Middle frontal gyrus (tissue), 1 donor: ENCODE measurements at regions not wholly inside any gene's neighbourhood (a gene's known extent, or its start where the extent isn't known, plus 50 kb on each side); places are given as distances from the start of the nearest gene placed in this dataset.

ENCODE experiments used
- DNase-seq: peaks from one replicate; pipeline ENCODE4 v3.0.0-alpha.2; 2015; ENCODE audit warnings: low spot score; ENCODE audit errors: extremely low spot score

DNA sequence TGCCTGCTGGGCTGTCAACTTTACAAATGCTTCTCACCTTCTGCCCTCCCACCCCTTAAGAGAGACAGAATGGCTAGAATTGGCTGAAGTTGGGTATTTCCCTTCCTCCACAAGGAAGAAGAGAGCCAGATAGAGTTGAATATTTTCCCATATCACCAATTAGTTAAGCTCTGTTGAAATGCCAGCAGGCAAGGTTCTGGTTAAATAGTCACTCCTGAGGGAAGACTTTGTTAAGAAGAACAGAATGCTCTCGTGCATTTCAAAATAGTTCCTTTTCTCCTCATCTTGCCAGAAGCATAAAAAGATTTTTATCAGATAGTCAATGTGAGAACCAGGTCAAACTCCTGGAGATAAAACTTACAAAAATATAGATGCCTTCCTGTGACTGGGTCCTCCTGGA is 2857.0 kb upstream of the PCDH20 start:
- no peak for DNase-seq

DNA sequence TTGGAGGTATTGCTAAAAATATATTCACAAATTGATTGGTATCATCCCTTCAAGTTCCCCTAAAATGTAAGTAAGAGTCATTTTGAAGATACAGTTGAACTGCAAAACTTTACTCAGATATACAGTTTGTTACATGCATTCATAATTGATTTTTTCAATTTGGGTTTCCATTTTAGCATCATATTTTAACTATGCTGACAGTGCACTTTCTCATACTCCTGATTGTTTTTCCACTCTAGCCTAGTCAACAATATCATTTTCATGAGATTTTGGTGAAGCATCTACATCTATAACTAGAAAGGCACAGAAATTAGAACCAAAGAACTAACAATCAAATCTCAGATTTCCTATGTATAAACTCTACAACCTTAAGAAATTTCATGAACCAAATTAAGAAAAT is 2850.4 kb upstream of the PCDH20 start:
- no peak for DNase-seq

DNA sequence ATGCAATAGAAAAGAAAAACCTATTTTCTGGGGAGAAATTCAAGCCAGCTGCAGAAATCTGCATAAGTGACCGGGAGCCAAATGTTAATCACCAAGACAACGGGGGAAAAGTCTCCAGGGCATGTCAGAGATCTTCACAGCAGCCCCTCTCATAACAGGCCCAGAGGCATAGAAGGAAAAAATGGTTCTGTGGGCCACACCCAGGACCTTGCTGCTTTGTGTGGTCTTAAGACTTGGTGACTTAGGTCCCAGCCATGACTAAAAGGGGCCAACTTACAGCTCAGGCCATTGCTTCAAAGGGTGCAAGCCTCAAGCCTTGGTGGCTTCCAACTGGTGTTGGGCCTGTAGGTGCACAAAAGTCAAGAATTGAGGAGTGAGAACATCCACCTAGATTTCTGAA is 2847.6 kb upstream of the PCDH20 start:
- DNase-seq: no peak

DNA sequence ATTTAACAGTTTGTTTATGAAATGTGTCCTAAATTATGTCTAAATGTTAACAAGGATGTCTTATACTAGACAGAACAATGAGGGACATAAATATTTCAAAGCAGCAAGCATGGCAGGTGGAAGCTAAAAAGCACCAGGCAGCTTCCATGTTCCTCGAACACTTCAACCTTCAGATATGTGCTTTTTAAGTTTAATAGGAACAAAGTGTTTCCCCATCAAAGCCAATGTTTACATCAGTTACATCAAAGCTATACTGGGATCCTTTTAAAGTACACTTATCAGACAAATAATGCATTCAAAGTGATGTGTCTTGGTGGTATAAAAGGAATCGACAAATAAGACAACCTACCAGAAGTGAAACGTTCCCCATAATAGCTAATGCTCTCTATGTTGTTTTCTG is 2841.1 kb upstream of the PCDH20 start:
- DNase-seq: no peak

DNA sequence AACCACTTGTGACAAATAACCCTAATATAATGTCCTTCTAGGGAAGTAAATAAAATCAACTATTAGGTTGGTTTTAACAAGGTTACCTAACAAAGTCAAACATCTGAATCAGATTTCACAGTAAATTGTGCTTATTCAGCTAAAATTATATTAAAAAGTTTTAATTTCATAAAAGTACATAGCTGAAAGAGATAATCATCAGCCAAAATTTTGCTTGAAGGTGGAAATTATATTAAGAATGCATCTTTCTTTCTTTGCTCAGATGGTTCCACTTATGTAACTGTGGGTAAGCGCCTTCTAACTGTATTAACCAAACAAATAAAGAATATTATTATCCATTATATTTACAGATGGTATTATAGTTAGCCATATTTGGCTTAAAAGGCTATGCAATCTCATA is 2840.3 kb upstream of the PCDH20 start:
- no peak for DNase-seq

DNA sequence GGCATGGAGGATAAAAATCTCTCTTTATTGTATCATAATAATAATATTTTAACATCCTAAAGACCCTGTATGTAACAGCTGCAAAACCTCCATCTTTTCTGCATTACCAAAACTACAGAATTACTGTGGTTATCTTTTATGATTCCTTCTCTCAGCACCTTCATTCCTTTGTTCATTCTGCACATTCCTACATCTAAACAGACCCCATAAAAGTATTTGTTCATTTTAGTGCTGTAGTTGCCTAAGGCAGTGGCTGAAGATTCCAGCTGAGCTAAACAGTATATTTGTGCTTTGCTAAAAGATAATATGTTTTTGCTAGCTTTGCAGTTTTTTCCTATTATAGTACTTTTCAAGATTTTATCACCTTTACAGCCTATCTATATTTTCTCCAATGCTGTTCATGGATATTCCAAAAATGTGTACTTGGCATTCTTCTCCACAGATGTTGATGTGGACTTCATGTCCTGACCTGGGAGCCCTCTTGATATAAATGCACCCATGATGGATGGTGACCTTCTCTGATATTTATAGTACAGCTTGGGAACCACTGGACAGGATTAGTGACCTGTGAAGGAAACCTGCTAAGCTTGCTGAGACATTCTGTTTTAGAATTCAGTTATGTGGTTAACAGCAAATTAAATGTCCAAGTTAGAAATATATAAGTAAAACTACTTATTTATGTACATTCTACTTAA is 2832.9 kb upstream of the PCDH20 start:
- no peak for DNase-seq

DNA sequence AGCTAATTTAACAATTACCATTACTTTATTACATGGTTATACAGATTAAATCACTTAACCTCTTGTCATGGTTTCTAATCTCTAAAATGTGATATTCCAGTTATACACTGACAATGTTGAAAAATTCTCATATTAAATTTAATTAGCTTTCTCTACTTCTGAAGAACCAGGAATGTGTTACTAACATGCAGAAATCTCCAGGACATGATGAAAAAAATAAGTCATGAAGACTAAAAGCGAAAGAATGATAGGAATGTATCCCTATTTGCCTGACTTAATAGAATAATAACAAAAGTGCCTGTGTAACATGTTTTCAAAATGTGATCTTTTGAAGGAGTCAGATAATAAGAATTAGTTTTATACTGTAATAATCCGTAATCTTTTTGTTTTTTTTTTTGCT is 2823.7 kb upstream of the PCDH20 start:
- DNase-seq: no peak

DNA sequence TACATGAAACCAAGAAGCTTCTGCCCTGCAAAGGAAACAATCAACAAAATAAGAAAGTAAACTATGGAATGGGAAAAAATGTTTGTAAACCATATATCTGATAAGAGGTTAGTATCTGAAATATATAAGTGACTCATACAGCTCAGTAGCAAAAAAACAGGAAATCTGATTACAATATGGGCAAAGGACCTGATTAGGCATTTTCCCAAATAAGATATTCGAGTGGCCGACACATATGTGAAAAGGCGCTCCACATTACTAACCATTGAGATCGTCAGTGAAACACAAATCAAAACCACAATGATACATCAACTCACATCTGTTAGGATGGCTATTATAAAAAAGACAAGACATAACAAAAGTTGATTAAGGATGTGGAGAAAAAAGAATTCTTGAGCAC is 2818.6 kb upstream of the PCDH20 start:
- DNase-seq: no peak

DNA sequence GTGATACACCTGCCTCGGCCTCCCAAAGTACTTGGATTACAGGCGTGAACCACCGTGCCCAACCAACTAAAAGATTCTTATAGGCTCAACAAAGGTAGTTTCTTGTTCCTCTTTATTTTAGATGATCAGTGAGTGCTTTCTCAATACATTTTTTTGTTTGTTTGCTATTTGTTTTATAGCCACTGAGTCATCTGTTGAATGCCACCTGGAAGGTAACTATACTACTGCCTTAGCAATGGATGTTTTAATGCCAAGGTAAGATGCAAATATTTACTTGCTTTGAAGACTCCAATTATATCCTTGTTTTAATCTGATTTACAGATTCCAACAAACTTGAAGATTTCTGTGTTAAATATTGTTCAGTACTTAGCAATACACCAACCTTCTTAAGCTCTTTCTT is 2807.4 kb upstream of the PCDH20 start:
- no peak for DNase-seq

DNA sequence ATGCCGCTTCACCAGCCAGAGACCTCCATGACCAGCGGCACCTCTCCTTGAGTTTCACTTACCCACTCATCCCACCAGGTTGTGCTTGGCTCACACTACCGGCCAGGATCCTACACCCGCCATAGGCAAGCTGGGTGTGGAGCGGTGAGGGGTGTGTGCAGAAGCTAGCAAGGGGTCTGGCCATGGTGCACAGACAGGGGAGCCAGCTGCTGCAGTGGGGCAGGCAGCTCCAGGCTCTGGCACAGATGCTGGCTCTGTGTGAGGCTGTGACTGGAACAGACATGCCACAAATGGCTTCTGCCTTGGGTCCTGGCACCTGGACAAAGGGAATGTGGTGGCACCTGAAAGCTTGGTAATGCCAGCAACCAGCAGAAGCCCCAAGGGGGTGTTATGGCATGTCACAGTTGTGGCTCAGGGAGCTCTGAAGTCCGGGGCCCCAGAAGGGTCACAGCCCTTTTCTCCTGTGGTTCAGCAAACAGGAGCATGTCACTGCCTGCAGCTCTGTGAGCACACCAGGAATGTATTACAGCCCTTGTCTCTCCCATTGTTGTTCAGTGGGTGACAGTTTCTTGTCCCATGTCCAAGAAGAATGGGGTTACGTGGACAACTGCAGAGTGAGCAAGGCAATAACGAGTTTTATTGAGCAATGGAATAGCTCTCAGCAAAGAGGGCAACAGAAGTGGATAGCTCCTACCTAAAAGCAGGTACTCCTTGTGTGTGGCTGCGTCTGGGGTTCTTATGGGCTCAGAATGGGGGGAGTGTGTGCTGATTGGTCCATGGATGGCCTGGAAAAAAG is 2791.0 kb upstream of the PCDH20 start:
- DNase-seq: no peak

DNA sequence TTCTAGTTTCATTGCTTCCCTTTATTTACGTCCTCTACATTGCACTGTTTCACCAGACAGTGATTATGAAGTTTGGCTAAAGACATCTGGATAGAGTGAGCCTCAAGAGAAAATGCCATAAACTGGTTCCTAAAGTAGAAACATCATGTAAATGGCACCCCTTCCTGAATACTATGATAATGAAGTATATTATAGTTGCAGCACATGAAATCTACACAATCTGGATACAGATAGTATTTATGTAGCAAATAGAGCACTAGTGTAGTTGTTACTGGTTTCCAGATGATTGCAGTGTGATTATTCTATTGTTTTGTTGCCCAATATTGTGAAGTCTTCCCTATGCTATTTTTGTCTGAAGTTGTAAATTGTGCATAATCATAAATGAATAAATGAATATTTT is 2786.9 kb upstream of the PCDH20 start:
- DNase-seq: no peak

DNA sequence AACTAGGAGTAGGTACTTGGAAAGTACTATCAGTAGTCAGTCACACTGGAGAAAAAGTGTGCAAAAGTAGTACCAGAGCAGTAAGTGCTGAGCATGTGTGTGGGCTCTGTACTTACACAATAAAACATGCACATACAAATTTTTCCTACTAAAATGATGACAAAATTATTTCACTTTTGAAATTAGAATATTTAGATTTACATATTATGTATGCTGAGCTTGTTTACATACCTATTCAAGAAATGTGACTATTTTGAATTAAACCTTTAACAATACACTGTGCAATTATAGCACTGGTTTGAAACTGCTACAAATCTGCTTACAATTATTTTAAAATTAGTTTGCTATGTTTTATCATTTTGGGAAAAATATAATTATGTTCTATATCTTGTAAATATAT is 2781.6 kb upstream of the PCDH20 start:
- DNase-seq: no peak

DNA sequence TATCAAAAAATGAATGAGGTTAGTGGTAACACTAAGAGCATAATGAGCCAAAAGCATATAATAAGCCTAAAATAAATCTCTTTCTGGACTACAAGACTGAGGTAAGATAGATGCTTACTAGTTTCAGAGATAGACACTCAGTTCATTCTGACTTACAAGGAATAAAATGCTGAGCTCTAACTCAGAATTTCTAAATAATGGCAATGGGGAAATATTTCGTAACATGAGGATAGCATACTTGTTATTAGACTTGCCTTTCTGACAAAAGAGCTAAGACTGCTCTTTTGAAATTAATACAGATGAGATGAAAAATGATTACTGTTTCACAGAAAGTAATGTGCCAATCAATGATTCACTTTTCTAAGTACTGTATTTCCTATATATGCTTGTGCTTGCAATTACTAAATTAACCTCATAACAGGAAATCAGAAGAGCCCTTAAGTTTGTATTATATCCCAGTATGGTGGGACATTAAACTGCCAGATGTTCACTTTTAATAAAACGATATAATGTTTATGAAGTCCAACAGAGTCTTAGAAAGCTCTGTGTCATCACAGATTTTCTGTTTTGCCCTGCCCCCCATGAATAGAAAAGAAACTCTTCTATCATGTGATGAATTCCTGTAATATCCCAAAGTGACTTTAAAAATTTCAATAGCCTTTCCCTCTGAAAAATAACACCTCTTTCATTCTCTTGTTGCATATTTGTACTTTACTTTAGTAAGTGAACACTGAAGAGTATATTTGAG is 2771.0 kb upstream of the PCDH20 start:
- DNase-seq: no peak

DNA sequence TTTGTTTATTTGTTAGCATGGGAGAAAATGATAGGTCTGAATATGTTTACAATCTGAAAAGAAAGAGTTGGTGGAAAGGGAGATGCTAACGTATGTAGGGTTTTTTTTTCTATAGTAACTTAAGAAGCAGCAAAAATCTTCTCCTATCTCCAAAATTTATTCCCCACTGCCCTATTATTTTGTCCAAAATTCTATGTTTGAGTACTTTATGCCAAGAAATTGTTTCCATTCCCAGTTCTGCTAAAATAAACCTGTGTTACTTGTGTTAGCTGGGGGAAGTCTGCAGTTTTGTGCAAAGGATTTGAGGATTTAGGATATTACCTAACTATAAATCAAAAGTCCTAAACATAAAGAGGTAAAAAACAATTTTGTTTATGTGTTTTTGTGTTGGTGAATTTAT is 2770.4 kb upstream of the PCDH20 start:
- no peak for DNase-seq

DNA sequence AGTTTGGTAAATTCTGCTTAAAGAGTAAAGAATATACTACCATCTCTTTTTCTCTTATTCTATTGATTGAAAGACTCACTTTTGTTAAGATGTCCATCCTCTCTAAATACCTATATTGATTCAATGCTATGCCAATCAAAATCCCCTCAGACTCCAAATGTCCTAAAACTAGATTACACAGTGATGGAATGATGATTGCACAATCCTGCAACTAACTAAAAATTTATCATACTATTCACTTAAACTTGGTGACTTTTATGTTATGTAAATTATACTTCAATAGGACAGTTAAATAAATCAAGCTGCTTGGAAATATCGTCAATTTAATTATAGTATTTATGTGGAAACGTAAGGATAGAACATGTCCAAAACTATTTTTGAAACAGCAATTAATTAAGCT is 2765.1 kb upstream of the PCDH20 start:
- no peak for DNase-seq

DNA sequence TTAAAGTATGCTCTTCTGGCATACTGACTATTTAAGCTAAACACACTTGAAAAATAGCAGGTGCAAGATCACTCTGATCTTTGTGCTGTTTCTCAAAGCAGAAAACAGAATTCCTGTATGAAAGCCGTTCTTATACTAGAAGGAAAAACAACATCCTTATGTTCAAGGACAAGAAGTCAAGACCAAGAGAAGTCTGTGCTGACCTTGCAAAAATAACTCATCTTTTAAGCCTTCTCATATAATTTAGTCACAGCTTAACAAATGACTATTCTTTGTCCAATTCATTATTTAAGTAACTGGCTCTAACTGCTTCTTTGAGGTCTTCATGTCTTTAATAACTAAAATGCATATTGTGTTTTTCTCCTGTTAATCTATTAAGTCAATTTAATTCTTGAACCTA is 2750.2 kb upstream of the PCDH20 start:
- no peak for DNase-seq

DNA sequence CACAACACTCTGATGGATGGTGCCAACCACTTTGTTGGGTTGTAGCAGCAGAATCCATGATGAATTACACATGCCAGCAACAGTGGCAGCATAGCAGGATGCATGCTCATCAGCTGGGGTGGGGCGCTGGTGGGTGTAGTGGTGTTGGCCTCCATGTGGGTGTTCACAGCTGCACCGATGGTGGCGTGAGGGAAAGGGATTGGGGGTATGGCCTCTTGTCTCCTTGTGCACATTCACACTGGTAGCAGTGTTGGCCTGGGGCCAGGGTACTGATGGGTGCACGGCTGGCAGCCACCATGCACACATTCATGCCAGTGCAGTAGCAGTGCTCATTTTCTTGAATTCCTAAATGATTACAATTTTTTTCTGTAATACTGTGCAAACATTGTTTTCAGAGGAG is 2748.8 kb upstream of the PCDH20 start:
- no peak for DNase-seq

DNA sequence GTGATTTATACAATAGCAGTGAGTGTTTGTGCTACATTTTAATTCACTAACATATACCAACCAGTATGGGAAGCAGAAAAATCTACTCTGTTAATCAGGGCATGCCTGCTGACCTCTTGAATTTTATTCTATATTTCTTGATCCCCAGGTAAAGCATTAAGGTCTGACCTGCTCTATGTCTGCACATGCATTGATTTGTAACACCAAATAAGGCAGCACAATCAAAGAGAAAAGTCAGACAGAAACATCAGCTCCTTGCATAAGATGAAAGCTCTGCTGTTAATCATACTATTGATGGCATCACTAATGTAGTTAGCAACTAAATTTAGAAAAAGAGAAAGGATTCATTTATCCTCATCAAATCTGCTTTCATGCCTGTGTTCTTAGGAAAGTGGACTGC is 2744.8 kb upstream of the PCDH20 start:
- DNase-seq: no peak

DNA sequence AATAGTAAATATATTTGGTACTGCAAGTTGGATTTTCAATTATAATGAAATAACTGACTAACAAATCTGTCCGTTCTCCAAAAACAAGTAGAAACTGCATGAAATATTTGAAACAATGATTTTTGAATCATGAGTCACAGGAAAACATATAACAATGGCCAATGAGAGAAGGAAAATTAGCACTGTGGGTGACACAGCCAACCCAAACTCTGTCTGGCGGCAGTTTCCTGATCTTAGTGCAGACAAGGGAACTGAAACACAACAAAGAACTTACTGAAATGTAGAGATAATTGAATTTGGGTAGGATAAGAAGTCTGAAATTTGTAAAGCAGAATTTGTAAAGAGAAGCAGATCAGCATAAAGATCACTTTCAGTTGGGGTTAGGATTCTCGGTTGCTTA is 2743.3 kb upstream of the PCDH20 start:
- no peak for DNase-seq

DNA sequence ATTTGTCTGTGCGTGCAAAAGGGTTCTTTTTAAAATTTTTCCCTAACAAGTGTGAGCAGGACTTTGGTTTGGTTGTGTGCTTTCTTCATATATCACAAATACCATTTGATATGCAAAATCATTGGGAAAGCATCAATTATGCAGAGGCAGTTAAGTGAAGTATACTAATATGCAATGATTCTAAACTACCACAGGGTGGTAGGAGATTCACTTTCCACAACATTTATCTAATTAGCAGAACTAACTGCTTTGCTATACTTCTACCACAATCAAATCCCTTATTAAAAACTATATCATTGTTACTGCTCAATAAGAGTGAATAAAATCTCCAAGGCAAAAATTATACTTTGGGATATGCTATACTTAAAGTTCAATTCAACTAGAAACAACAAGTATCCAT is 2738.9 kb upstream of the PCDH20 start:
- no peak for DNase-seq

DNA sequence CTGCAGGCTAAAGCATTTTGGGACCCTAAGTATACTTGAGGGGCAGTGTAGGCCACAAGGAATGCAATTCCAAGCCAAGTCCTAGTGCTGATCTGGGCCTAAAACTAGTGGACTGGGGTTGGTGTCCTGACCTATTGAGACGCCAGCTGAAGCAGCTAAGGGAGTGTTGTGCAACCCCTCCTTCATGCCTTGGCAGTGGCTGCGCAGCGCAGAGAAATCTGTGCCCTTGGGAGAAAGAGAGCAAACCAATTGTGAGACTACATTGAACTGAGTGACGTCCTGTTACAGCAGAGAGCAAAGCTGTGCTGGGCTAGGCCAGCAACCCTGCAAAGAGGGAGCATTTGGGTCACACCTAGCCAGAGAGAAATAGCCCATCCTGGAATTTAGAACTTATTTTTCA is 2715.0 kb upstream of the PCDH20 start:
- no peak for DNase-seq

DNA sequence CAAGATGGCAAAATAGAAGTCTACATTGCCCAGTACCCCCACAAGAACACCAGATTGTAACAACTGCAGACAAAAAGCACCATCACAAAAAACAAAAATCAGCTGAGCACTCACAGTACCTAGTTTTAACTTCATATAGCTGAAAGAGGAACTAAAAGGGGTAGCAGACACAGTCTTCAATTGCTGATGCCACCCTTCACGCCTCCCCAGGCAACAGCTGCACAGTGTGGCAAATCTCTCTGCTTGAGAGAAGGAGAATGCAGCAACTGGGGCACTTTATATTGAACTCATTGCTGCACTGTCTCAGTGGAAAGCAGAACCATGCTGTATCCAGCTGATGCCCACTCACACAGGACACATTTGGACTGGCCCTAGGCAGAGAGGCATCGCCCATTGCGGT is 2714.5 kb upstream of the PCDH20 start:
- no peak for DNase-seq

DNA sequence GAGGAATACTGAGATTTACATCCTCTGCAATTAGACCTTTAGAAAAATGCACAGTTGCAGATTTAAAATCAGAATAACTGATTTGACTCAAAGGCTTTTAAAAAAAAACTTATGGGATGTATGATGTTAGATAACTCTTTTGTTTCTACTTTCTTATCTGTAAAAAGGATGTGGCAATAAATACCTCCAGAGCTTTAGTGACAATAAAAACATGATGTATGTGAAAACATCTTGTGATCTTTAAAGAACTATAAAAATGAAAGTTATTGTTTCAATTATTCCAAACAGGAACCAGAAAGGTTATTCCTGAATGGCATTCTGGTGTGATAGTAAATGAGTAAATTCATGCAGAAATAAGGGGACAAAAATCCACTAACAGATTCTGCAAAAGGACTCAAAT is 2712.2 kb upstream of the PCDH20 start:
- DNase-seq: no peak
